H1 (cell line): ENCODE measurements at regions not wholly inside any gene's neighbourhood (a gene's known extent, or its start where the extent isn't known, plus 50 kb on each side); places are given as distances from the start of the nearest gene placed in this dataset.

Experiments used
- CTCF ChIA-PET: fragments of 300-600 bp; sonication (Branson Sonifier 250); formaldehyde crosslinking; loops from one replicate; lab custom pipeline; 2021; ENCODE audit not compliant: partially characterized antibody; lab: Charles Lee
- POLR2A ChIA-PET: fragments of 300-600 bp; sonication (Branson Sonifier 250); formaldehyde crosslinking; loops from one replicate; lab custom pipeline; 2021; ENCODE audit warnings: inconsistent platforms; ENCODE audit not compliant: partially characterized antibody; lab: Charles Lee
- DNase-seq, 2 experiments: peaks; one replicate each; pipeline versions ENCODE4 v3.0.0 to v3.0.0-alpha.2; 2010 to 2022; ENCODE audit warnings: low spot score in 2 of 2, low read depth in 1 of 2, mixed read lengths in 1 of 2
- FAIRE-seq: peaks from 2 replicates; lab custom pipeline; 2011; peaks lifted over from hg19 to GRCh38; lab: Jason Lieb, UNC
- H2AFZ ChIP-seq: 2 replicates; pipeline ENCODE4 v1.8.1; 2012; ENCODE audit warnings: low read length, inconsistent platforms
- H2AK5ac ChIP-seq: 2 replicates; pipeline ENCODE4 v1.6.1; 2013; ENCODE audit warnings: low read depth, low read length
- H2BK120ac ChIP-seq: replicated peaks from 2 replicates; pipeline ENCODE3; 2013; ENCODE audit warnings: low read depth, low read length, inconsistent platforms
- H2BK12ac ChIP-seq: 2 replicates; pipeline ENCODE4 v1.6.1; 2013; ENCODE audit warnings: low read depth, low read length
- H2BK15ac ChIP-seq: 2 replicates; pipeline ENCODE4 v1.6.1; 2013; ENCODE audit warnings: low read length
- H2BK20ac ChIP-seq: 2 replicates; pipeline ENCODE4 v1.6.1; 2013; ENCODE audit warnings: low read length
- H2BK5ac ChIP-seq: 2 replicates; pipeline ENCODE4 v1.6.1; 2013; ENCODE audit warnings: low read depth, low read length
- H3K14ac ChIP-seq: 2 replicates; pipeline ENCODE4 v1.6.1; 2013; ENCODE audit warnings: inconsistent platforms; ENCODE audit not compliant: insufficient read length
- H3K18ac ChIP-seq: 2 replicates; pipeline ENCODE4 v1.6.1; 2013; ENCODE audit warnings: low read length; ENCODE audit errors: extremely low read depth
- H3K23ac ChIP-seq: 2 replicates; pipeline ENCODE4 v1.6.1; 2013; ENCODE audit warnings: inconsistent platforms; ENCODE audit not compliant: insufficient read length
- H3K23me2 ChIP-seq: 2 replicates; pipeline ENCODE4 v1.6.1; 2013; ENCODE audit warnings: low read depth, low read length
- H3K27ac ChIP-seq: 2 replicates; pipeline ENCODE4 v1.6.1; 2011; ENCODE audit warnings: low read depth, low read length, inconsistent platforms
- H3K27me3 ChIP-seq, 4 experiments: replicated peaks in 1 of 4; 1 replicate in 1 of 4; 2 replicates in 3 of 4; pipeline versions ENCODE4 v1.6.1 to v1.8.1; 2011 to 2013; ENCODE audit warnings: low read length in 3 of 4, mild to moderate bottlenecking in 3 of 4, inconsistent platforms in 2 of 4, mixed read lengths in 2 of 4, moderate library complexity in 1 of 4; ENCODE audit not compliant: control insufficient read depth in 3 of 4, insufficient read depth in 3 of 4; ENCODE audit errors: extremely low read depth in 1 of 4
- H3K36me3 ChIP-seq, 4 experiments: 2 replicates each; pipeline versions ENCODE4 v1.6.1 to v1.8.1; 2011 to 2013; ENCODE audit warnings: mild to moderate bottlenecking in 4 of 4, low read length in 3 of 4, moderate library complexity in 2 of 4, control low read depth in 1 of 4, inconsistent platforms in 1 of 4; ENCODE audit not compliant: insufficient read depth in 4 of 4, control insufficient read depth in 2 of 4
- H3K4ac ChIP-seq: replicated peaks from 2 replicates; pipeline ENCODE3; 2013; ENCODE audit warnings: low read length, low read depth, mixed read lengths, inconsistent platforms; ENCODE audit not compliant: insufficient read length
- H3K4me1 ChIP-seq, 4 experiments: replicated peaks in 1 of 4; 1 replicate in 1 of 4; 2 replicates in 3 of 4; pipeline versions ENCODE4 v1.6.1 to v1.8.1; 2011 to 2013; ENCODE audit warnings: low read length in 3 of 4, inconsistent platforms in 2 of 4, mixed read lengths in 1 of 4; ENCODE audit not compliant: insufficient read depth in 4 of 4, control insufficient read depth in 3 of 4
- H3K4me2 ChIP-seq, 2 experiments: 2 replicates each; pipeline versions ENCODE4 v1.6.1 to v1.8.1; 2011 to 2013; ENCODE audit warnings: low read depth in 2 of 2, low read length in 2 of 2, control low read depth in 1 of 2, inconsistent platforms in 1 of 2, mild to moderate bottlenecking in 1 of 2; ENCODE audit not compliant: insufficient read depth in 1 of 2
- H3K4me3 ChIP-seq, 4 experiments: fragments of 200-600, 300-600 bp in 1 of 4; sonication (generic), shearing (Covaris generic), sonication (Bioruptor Twin) in 1 of 4; 2 replicates each; pipeline versions ENCODE4 v1.5.1 to v1.8.1; 2011 to 2016; ENCODE audit warnings: low read length in 4 of 4, low read depth in 3 of 4, control low read depth in 2 of 4, inconsistent platforms in 2 of 4, mild to moderate bottlenecking in 2 of 4, mixed read lengths in 1 of 4, moderate library complexity in 1 of 4; ENCODE audit not compliant: insufficient read depth in 2 of 4; ENCODE audit errors: extremely low read depth in 1 of 4
- H3K56ac ChIP-seq: replicated peaks from 2 replicates; pipeline ENCODE3; 2013; ENCODE audit warnings: low read depth, mild to moderate bottlenecking, mixed read lengths, low read length, inconsistent platforms; ENCODE audit not compliant: insufficient read length
- H3K79me1 ChIP-seq: 2 replicates; pipeline ENCODE4 v1.6.1; 2013; ENCODE audit warnings: low read depth, low read length, control low read depth
- H3K79me2 ChIP-seq, 2 experiments: 2 replicates each; pipeline versions ENCODE4 v1.6.1 to v1.8.1; 2012 to 2013; ENCODE audit warnings: low read length in 2 of 2, mild to moderate bottlenecking in 2 of 2, inconsistent platforms in 1 of 2; ENCODE audit not compliant: insufficient read depth in 2 of 2, control insufficient read depth in 1 of 2
- H3K9ac ChIP-seq, 4 experiments: replicated peaks in 1 of 4; 1 replicate in 1 of 4; 2 replicates in 3 of 4; pipeline versions ENCODE4 v1.6.1 to v1.8.1; 2011 to 2013; ENCODE audit warnings: low read depth in 3 of 4, low read length in 3 of 4, control low read depth in 2 of 4, mild to moderate bottlenecking in 2 of 4, moderate library complexity in 2 of 4, inconsistent platforms in 1 of 4; ENCODE audit errors: extremely low read depth in 1 of 4
- H3K9me3 ChIP-seq, 2 experiments: 2 replicates each; pipeline versions ENCODE4 v1.6.1 to v1.8.1; 2012 to 2013; ENCODE audit warnings: mild to moderate bottlenecking in 2 of 2, moderate library complexity in 2 of 2, control low read depth in 1 of 2, inconsistent platforms in 1 of 2, low read depth in 1 of 2, low read length in 1 of 2, mixed read lengths in 1 of 2; ENCODE audit not compliant: insufficient read depth in 2 of 2
- H4K20me1 ChIP-seq, 2 experiments: replicated peaks in 1 of 2; 2 replicates each; pipeline versions ENCODE3 to v1.8.1; 2011 to 2013; ENCODE audit warnings: inconsistent platforms in 2 of 2, low read length in 2 of 2, mild to moderate bottlenecking in 1 of 2; ENCODE audit not compliant: insufficient read depth in 2 of 2, control insufficient read depth in 1 of 2
- H4K5ac ChIP-seq: 2 replicates; pipeline ENCODE4 v1.6.1; 2013; ENCODE audit warnings: low read length, low read depth, mixed read lengths, inconsistent platforms; ENCODE audit not compliant: insufficient read length
- H4K8ac ChIP-seq: 2 replicates; pipeline ENCODE4 v1.8.0; 2013; ENCODE audit warnings: mild to moderate bottlenecking, moderate library complexity, low read length, inconsistent platforms; ENCODE audit not compliant: insufficient read depth; ENCODE audit errors: extremely low read depth
- H4K91ac ChIP-seq: replicated peaks from 2 replicates; pipeline ENCODE3; 2013; ENCODE audit warnings: low read length, mixed read lengths, inconsistent platforms; ENCODE audit not compliant: insufficient read length
- ASH2L ChIP-seq: fragments of 200-600, 300-600 bp; sonication (generic); IDR thresholded peaks from one replicate; pipeline ENCODE4 v1.7.1; 2017; ENCODE audit warnings: low read length
- CBX8 ChIP-seq: fragments of 300-800, 300-1000 bp; sonication (generic); IDR thresholded peaks from 2 replicates; pipeline ENCODE4 v1.7.1; 2016; ENCODE audit warnings: low read depth, low read length, borderline replicate concordance
- EZH2 ChIP-seq: fragments of 200-600 bp; sonication (generic); IDR thresholded peaks from 2 replicates; pipeline ENCODE4 v1.7.1; 2012; ENCODE audit warnings: low read depth, mild to moderate bottlenecking, moderate library complexity, low read length, inconsistent platforms; ENCODE audit not compliant: severe bottlenecking
- GTF2F1 ChIP-seq: IDR thresholded peaks from 2 replicates; pipeline ENCODE4 v1.6.1; 2012; ENCODE audit warnings: low read depth, low read length, improper control_type of control experiment, borderline replicate concordance
- KDM4A ChIP-seq: IDR thresholded peaks from one replicate; pipeline ENCODE4 v1.7.1; 2012; ENCODE audit warnings: low read depth, mild to moderate bottlenecking, moderate library complexity, low read length, inconsistent platforms; ENCODE audit not compliant: severe bottlenecking
- KDM5A ChIP-seq: fragments of 200-600 bp; IDR thresholded peaks from 2 replicates; pipeline ENCODE4 v1.7.1; 2012; ENCODE audit warnings: mild to moderate bottlenecking, low read length, inconsistent platforms, mixed read lengths
- RAD21 ChIP-seq, 2 experiments: IDR thresholded peaks in 1 of 2; conservative IDR thresholded peaks in 1 of 2; 2 replicates each; pipeline ENCODE4 v1.6.1; 2011; ENCODE audit warnings: low read depth in 2 of 2, low read length in 2 of 2, improper control_type of control experiment in 1 of 2, inconsistent platforms in 1 of 2, mild to moderate bottlenecking in 1 of 2, moderate library complexity in 1 of 2
- RNF2 ChIP-seq: fragments of 200-900, 300-1000 bp; sonication (generic); IDR thresholded peaks from 2 replicates; pipeline ENCODE4 v1.7.1; 2016; ENCODE audit warnings: borderline replicate concordance, low read depth, mild to moderate bottlenecking, antibody characterized with exemption, low read length; ENCODE audit not compliant: poor library complexity, severe bottlenecking; ENCODE audit errors: missing control alignments
- SIRT6 ChIP-seq: IDR thresholded peaks from one replicate; pipeline ENCODE4 v1.7.1; 2012; ENCODE audit warnings: low read length, inconsistent platforms
- SUZ12 ChIP-seq: fragments of 200-600 bp; sonication (generic); IDR thresholded peaks from 2 replicates; pipeline ENCODE4 v1.6.1; 2012; ENCODE audit warnings: mild to moderate bottlenecking, inconsistent platforms, low read length, moderate library complexity, mixed read lengths
- TAF1 ChIP-seq: IDR thresholded peaks from 2 replicates; pipeline ENCODE4 v1.6.1; 2011; ENCODE audit warnings: mild to moderate bottlenecking, low read depth, low read length
- TEAD4 ChIP-seq: IDR thresholded peaks from 2 replicates; pipeline ENCODE4 v1.6.1; 2012; ENCODE audit warnings: low read depth, low read length, inconsistent platforms, mixed read lengths
- WGBS, 2 experiments: shearing (Covaris generic) in 1 of 2; methylation state at CpG; one replicate each; pipeline versions ENCODE4 v1.1.6 to v1.1.7; 2013 to 2015; ENCODE audit warnings: low lambda C conversion rate in 2 of 2, mixed read lengths in 2 of 2, inconsistent platforms in 1 of 2, low coverage in 1 of 2, missing lambda C conversion rate in 1 of 2; ENCODE audit not compliant: insufficient replicate concordance in 2 of 2, insufficient coverage in 1 of 2, insufficient read length in 1 of 2; ENCODE audit errors: extremely low coverage in 1 of 2, missing lambda C conversion rate in 1 of 2; 5-methylcytosine and 5-hydroxymethylcytosine counted together

- Histone ChIP-seq H3K79me1 (no peaks in the 10 kb centered on the region), H3K27me3 (no peaks in the 10 kb centered on the region), H4K91ac (no peak overlapping the region), H4K8ac (no peak overlapping the region), H3K4me2 (no peak overlapping the region), H3K36me3 (no peaks in the 10 kb centered on the region; a peak in 1 of 8 replicates), H3K56ac (no peak overlapping the region), H3K4me1 (no peaks in the 10 kb centered on the region), H4K20me1 (no peaks in the 10 kb centered on the region), H2BK15ac (no peak overlapping the region), H3K4me3 (no peak overlapping the region), H2AK5ac (no peak overlapping the region), H3K14ac (no peak overlapping the region), H3K9ac (no peak overlapping the region), H2BK120ac (no peak overlapping the region), H3K23ac (no peak overlapping the region), H3K27ac (no peak overlapping the region), H2BK5ac (no peak overlapping the region), H2BK20ac (no peak overlapping the region), H4K5ac (no peak overlapping the region), H3K23me2 (no peaks in the 10 kb centered on the region), H3K18ac (no peak overlapping the region), H3K9me3 (peaks cover 5 to 9% of the 10 kb centered on the region in 2 experiments; a peak in 3 of 4 replicates), H2BK12ac (no peak overlapping the region), H2AFZ (no peak overlapping the region), H3K4ac (no peak overlapping the region), H3K79me2 (no peaks in the 10 kb centered on the region)
- DNase-seq: no peak
- 93% methylated on average over 2 of the region's 2 CpGs; no CpG with 5 or more reads in 1 of the 2 experiments for WGBS, 2 experiments
- CTCF ChIA-PET: interaction anchor here (1.5 kb wide), 1 partner anchor 202 kb away, joined by 4 read pairs; no protein-coding TSS in a partner anchor
- no peak for TF ChIP-seq ASH2L
- no peak for TF ChIP-seq GTF2F1
- TF ChIP-seq CBX8: no peak
- no peak for TF ChIP-seq RAD21 (IDR thresholded peaks at IDR 0.05 in 1 of 2, conservative IDR thresholded peaks at IDR 0.05 in 1 of 2; ENCODE audit: low read depth in 2 of 2, low read length in 2 of 2)
- TF ChIP-seq TAF1: no peak
- no peak for TF ChIP-seq EZH2
- TF ChIP-seq KDM5A: no peak
- TF ChIP-seq TEAD4: no peak
- no peak for TF ChIP-seq SUZ12
- no peak for TF ChIP-seq SIRT6
- no peak for TF ChIP-seq RNF2
- TF ChIP-seq KDM4A: no peak
- POLR2A ChIA-PET: no interaction called here
- FAIRE-seq: no peak
Measured at GRCh38 chr6:40106840-40107239, 172.6 kb upstream of the MOCS1 start.
